ENCODE measurements at regions not wholly inside any gene's neighbourhood (a gene's known extent, or its start where the extent isn't known, plus 50 kb on each side); places are given as distances from the start of the nearest gene placed in this dataset.
"Not testable (repeated sequence)": the region's sequence is repeated elsewhere in the genome, so short reads cannot be mapped to it uniquely, and the experiment has no call there.

DNA sequence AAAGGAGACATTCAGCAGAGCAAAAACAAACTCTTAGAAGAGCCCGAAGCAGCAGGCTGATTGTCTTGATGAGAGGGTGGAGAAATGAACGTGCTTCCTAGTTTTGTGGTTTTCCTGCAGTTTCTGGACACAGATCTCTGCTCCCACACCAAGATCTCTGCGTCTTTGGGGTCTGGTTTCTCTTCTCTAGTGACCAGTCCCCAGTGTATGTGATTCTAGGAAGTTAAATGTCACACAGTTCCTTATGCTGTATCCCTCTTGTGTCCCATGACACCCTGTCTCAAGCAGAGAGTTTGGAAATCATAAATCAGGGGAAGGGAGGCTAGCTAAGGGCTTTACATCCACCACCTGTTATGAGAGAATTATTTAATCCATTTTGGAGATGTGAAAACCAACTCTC lies 55.4 kb upstream of the KLF14 start:
- DNase-seq = no peak

DNA sequence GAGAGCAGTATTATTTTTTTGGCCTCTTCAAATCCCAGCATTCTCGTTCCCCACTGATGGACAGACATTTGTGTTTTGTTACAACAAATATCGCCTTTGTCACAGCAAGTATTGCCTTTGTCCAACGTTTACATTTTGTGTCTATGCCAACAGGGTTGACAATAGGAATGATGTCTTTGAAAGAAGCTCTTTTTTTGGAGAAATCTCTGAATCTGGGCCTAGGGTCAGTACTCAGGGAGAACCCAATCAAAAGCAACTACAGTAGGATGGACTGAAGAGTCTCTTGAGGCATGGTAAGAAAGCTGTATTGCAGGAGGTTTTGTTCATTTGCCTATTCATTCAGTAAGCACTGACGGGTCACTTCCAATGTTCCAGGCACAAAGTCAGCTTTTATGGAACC lies 57.7 kb upstream of the KLF14 start:
- DNase-seq = no peak

GRCh38 chr7:130793855-130794618 lies 60.0 kb upstream of the KLF14 start:
- DNase-seq = no peak

- DNase-seq = no peak
Observed at GRCh38 chr7:130794619-130794922, 60.6 kb upstream of the KLF14 start.

DNA sequence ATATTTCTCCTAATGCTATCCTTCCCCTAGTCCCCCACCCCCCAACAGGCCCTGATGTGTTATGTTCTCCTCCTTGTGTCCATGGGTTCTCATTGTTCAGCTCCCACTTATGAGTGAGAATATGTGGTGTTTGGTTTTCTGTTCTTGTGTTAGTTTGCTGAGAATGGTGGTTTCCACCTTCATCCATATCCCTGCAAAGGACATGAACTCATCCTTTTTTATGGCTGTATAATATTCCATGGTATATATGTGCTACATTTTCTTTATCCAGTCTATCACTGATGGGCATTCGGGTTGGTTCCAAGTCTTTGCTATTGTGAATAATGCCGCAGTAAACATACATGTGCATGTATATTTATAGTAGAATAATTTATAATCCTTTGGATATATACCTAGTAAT lies 62.4 kb upstream of the KLF14 start:
- DNase-seq = not testable (repeated sequence)

GRCh38 chr7:130803127-130803526 lies 69.1 kb upstream of the KLF14 start:
- no peak for DNase-seq

DNA sequence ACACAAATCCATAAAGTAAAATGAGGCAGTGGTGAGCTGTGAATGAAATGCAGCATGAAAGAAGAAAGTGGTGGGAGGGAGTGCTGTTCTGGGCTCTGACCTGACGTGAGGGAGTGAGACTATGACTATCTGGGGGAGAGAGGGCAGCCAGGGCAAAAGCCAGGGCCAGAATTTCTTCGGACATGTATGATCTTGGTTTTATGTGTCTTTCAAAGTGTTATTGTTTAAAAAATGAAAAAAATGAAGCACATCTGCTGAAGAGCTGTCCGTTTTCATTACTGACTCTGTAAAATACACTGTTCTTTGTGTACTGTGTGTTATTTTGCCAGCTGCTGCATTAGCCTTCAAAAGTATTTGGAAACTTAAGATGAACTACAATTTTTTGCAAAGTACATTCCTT lies 70.2 kb upstream of the KLF14 start:
- no peak for DNase-seq

GRCh38 chr7:130812819-130813218 lies 78.8 kb upstream of the KLF14 start:
- DNase-seq = not testable (repeated sequence)

DNA sequence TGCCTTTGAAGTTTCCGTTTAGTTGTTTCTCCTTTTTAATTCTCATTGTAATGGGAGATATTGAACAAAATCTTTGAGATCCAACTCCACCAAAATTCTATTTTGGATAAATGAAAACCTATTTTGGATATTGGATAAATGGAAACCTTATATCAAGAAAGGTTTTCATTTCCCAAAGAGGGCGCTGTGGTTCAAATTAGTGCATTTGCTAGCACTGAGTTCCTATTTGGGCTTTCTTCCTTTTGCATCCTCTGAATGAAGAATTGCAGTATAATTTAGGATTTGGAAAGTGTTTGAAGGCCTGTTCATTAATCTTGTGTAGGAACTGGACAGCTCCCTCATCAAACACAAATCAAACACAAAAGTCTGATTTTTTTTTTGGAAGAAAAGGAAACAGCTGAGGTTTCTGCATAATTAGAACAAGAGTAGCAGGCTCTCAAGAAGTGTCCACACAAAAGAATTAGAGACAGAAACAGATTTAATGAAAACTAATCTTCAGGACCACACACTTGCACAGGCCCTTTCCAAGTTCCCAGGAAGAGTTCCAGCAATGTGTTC lies 80.8 kb upstream of the KLF14 start:
- no peak for DNase-seq

DNA sequence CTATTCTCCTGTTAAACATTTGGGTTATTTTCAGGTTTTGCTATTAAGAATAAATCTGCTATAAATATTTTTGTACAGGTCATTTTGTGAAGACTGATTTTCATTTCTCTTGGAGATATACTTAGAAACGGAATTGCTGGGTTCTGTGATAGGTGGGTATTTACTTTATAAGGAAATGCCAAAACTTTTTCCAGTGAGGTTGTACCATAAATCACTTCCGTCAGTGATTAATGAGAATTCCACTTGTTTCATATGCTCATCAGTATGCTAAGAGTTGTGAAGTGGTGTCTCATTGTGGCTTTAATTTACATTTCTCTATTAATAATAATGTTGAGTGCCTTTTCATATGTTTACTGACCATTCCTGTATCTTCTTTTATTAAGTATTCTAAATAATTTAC lies 84.0 kb upstream of the KLF14 start:
- no peak for DNase-seq

GRCh38 chr7:130821864-130822263 lies 87.9 kb upstream of the KLF14 start:
- DNase-seq = no peak

DNA sequence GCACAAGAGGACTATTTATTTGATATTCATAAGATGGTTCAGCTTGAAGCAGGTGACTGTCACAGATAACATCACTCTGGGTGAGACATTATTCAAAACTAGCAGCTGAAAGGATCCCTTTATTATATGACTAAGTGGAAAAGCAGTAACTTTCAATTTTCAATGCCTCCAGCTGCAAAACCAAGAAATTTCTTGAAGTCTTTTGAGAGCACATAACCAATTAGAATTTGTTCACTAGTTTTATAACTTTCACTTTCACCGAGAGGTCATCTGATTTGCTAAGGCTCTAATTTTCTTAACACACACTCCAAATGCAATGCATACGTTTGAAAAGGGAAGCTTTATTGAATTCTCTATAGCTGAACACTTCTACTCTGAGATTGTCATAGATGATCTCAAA lies 88.6 kb upstream of the KLF14 start:
- DNase-seq = no peak

DNA sequence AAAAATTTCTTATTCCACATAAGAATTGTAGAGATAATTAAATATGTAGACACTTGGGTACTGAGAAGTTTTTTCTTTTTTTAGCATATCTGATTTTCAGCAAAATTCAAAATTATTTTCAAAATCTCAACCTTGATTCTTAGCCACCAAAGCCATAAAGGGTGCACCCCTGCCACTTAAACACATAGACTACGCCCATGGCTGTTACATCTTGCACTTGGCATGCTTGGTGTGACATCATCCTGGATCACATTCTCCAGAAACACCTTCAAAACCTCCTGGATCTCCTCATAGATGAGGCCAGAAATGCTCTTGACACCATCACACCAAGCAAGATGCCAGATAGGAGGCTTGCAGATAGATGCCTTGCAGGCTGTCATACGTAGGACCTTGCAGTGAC lies 89.1 kb upstream of the KLF14 start:
- no peak for DNase-seq

- no peak for DNase-seq
Observed at GRCh38 chr7:130825819-130826218, 91.8 kb upstream of the KLF14 start.

DNA sequence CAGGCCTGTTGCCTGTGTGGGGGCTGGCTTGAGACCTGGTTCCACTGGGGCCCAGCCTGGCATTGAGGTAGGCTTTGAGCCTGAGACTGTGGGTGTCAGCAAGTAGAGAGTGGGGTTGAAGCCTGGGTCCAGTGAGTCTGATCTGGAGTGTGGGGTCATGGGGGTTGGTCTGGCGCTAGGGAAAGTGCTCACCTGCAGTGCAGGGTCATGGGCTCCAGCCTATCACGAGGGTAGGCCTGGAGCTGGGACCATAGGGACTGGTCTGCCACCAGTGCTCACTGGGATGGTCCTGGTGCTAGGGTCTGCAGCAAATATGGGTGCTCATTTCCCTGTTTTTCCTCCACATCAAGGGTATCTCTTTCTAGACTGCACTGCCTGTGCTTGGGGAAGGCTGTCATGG lies 95.4 kb upstream of the KLF14 start:
- no peak for DNase-seq

DNA sequence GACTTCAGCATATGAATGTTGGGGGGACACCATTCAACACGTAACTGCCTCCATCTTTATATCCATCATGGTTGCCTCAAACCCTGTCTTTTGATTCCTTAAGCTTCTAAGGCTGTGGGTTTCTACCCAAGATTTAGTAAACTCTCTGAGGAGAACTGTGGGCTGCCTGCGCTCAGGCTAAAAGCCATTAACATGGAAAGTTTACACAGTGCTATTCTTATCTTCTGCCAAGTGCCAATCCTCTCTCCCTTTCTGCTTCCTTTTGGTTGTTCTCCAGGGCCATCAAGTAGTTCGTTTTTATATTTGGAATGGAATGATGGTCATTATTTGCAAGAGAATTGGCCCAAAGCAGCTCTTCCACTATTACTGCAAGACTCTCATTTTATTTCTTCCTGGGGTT lies 97.3 kb upstream of the KLF14 start:
- no peak for DNase-seq

GRCh38 chr7:130831817-130832481 lies 97.9 kb upstream of the KLF14 start:
- no peak for DNase-seq

GRCh38 chr7:130838738-130839137 lies 104.7 kb upstream of the KLF14 start:
- DNase-seq = no peak

- DNase-seq = no peak
Observed at GRCh38 chr7:130840599-130840998, 106.6 kb upstream of the KLF14 start.

DNA sequence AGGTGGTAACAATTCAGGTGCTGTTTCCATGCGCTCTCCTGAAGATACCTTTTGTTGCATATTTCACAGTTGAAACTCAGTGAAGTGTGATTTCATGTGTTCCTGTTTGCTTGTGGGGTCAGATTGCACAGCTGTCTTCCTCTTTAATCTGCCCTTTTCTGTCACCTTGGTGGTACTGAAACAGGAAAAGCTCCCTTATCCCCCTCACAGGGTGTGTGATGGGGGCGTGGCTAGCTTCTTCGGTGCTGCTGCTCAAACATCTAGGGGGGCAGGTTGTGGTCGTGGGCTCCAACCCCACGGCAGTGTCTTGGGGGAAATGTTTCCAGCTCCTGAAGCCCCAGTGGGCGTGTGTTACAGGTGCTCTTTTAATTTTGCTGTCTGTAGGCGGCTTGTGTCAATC lies 107.4 kb upstream of the KLF14 start:
- no peak for DNase-seq

DNA sequence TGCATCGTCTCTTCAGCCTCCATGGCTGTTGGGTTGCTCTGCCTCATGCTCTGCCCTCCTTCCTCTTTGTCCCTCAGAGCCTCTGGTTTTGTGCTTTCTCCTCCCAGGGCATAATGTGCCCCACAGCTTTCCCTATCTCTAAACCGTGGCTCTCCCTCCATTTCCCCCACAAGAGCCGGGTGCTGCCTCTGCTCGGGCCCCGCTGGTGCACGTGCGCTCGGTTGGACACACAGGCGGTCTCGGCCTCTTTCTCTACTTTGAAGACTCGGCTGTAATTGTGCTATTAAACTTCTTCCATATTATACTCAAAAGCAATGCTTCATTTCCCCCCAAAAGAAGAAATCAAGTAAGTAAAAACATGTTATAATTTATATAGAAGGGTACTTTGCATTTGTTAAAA lies 109.7 kb upstream of the KLF14 start:
- DNase-seq = no peak

- no peak for DNase-seq
Observed at GRCh38 chr7:130844811-130845580, 111.0 kb upstream of the KLF14 start.

GRCh38 chr7:130845581-130846085 lies 111.6 kb upstream of the KLF14 start:
- DNase-seq = no peak

DNA sequence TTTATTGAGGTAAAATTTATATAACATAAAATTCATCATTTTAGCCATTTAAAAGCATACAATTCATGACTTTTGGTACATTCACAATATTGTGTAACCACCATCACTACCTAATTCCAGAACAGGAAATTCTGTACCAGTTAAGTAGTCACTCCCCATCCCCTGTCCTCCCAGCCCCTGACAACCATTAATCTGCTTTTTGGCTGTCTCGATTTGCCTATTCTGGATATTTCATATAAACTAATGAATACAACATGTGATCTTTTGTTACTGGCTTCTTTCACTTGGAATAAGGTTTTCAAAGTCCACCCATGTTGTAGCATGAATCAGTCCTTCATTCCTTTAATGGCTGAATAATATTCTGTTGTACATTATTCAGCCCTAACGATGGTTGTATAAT lies 115.6 kb upstream of the KLF14 start:
- no peak for DNase-seq

All from stimulated activated CD4-positive, alpha-beta T cell treated with anti-CD3 and anti-CD28 coated beads, Interleukin-2, amount 100 ng/mL, for 24 hours (primary cell).